B cell (primary cell): ENCODE measurements at regions not wholly inside any gene's neighbourhood (a gene's known extent, or its start where the extent isn't known, plus 50 kb on each side); places are given as distances from the start of the nearest gene placed in this dataset.

Source experiments
- CTCF ChIP-seq: fragments of 200-600 bp; IDR thresholded peaks from one replicate; pipeline ENCODE4 v1.8.0; 2022; ENCODE audit warnings: antibody characterized with exemption, mild to moderate bottlenecking
- EZH2 ChIP-seq: IDR thresholded peaks from 2 replicates; pipeline ENCODE4 v1.6.1; 2012; ENCODE audit warnings: borderline replicate concordance, low read depth, mild to moderate bottlenecking, moderate library complexity, low read length; ENCODE audit not compliant: insufficient read depth, poor library complexity, severe bottlenecking

- TF ChIP-seq EZH2 (no peak), CTCF (no peak)
Observed at GRCh38 chr2:33735096-33735495, 136.0 kb upstream of the FAM98A start.
